ENCODE measurements at regions not wholly inside any gene's neighbourhood (a gene's known extent, or its start where the extent isn't known, plus 50 kb on each side); places are given as distances from the start of the nearest gene placed in this dataset.

DNA sequence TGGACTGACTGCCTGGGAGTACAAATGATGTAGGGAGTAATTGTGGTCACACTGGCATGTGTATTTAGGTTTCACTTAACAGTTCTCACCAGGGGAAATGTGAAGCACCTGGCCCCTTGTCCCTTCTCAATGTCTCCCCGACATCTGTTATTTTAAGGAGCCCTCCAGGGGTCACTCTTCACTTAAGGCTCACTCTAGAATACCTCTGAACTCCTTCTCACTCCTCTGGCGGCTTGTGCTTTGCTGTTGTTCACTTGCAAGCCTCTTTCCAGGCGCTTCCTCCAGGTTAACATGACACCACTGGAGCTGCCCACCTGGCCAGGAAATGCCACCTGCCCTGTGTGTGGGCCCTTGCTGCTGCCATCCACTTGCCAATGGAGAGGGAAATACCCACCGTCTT is 56.5 kb upstream of the GZMB start:
- TF ChIP-seq, protein P1, sequence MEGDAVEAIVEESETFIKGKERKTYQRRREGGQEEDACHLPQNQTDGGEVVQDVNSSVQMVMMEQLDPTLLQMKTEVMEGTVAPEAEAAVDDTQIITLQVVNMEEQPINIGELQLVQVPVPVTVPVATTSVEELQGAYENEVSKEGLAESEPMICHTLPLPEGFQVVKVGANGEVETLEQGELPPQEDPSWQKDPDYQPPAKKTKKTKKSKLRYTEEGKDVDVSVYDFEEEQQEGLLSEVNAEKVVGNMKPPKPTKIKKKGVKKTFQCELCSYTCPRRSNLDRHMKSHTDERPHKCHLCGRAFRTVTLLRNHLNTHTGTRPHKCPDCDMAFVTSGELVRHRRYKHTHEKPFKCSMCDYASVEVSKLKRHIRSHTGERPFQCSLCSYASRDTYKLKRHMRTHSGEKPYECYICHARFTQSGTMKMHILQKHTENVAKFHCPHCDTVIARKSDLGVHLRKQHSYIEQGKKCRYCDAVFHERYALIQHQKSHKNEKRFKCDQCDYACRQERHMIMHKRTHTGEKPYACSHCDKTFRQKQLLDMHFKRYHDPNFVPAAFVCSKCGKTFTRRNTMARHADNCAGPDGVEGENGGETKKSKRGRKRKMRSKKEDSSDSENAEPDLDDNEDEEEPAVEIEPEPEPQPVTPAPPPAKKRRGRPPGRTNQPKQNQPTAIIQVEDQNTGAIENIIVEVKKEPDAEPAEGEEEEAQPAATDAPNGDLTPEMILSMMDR (IDR thresholded peaks at IDR 0.05; ENCODE audit: low read depth, low read length) = no peak
- DNase-seq = no peak
- Histone ChIP-seq H3K4me3 (ENCODE audit: low read depth, low read length) (no peak overlapping the region), H3K36me3 (no peaks in the 10 kb centered on the region), H3K4me1 (no peaks in the 10 kb centered on the region), H3K9me3 (no peaks in the 10 kb centered on the region), H3K27me3 (no peaks in the 10 kb centered on the region)

DNA sequence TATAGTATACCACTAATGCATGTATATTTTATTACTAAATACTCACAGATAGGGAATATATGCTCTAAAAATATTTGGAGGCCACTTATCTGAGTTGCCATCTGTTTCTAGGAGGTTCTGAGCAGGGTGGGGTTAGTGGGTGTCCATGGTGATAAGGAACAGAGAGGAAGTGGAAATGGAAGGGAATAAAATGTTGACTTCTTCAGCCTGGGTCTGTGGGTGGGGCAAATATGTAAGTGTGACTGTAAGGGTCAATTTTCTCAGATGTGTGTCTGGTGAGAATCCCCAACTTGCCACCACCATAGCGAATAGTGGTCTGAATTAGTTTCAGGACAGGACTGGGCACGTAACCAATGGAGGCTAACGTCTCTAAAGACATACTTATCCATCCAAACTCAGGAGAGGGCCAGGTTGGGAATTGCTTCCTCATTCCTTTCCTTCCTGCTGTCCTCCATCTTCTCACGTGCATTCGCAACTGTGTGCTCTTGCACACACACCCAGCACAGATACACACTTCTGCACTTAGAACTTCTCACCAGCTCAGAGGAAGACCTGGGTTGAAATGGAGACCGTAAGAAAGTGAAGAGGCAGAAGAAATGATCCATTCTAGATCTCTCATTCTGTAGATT is 54.2 kb upstream of the GZMB start:
- no peak for DNase-seq
- TF ChIP-seq, protein P1 (IDR thresholded peaks at IDR 0.05; ENCODE audit: low read depth, low read length) = no peak
- no peaks in the 10 kb centered on the region for H3K4me1 ChIP-seq
- no peaks in the 10 kb centered on the region for H3K27me3 ChIP-seq
- no peaks in the 10 kb centered on the region for H3K9me3 ChIP-seq
- H3K4me3 ChIP-seq (ENCODE audit: low read depth, low read length) = no peak overlapping the region
- H3K36me3 ChIP-seq = no peaks in the 10 kb centered on the region

Data from BE2C (cell line).